ENCODE measurements at regions not wholly inside any gene's neighbourhood (a gene's known extent, or its start where the extent isn't known, plus 50 kb on each side); places are given as distances from the start of the nearest gene placed in this dataset.

DNA sequence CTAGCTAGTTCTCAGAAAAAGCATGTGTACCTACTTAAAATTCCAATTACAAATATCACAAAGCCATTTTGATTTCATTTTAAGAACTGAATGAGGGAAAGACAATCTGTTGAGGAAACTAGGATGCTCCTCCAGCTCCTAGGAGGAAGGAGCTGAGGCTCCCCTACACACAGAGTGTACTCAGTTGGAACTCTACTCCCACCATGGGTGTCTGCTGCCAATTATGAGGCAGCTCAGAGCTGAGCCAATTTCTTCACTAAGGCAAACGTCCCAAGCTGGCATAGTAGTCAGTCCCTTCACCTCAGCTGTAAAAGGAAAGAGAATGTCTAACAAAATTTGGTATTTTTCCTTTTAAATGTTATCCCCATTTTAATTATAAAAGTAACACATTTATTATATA is 300.0 kb upstream of the TRPC7 start:
- TF ChIP-seq, protein P1, sequence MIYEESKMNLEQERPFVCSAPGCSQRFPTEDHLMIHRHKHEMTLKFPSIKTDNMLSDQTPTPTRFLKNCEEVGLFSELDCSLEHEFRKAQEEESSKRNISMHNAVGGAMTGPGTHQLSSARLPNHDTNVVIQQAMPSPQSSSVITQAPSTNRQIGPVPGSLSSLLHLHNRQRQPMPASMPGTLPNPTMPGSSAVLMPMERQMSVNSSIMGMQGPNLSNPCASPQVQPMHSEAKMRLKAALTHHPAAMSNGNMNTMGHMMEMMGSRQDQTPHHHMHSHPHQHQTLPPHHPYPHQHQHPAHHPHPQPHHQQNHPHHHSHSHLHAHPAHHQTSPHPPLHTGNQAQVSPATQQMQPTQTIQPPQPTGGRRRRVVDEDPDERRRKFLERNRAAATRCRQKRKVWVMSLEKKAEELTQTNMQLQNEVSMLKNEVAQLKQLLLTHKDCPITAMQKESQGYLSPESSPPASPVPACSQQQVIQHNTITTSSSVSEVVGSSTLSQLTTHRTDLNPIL (CRISPR knock-in tag; IDR thresholded peaks at IDR 0.05; ENCODE audit: low read depth), result no peak
- TF ChIP-seq, protein P2, sequence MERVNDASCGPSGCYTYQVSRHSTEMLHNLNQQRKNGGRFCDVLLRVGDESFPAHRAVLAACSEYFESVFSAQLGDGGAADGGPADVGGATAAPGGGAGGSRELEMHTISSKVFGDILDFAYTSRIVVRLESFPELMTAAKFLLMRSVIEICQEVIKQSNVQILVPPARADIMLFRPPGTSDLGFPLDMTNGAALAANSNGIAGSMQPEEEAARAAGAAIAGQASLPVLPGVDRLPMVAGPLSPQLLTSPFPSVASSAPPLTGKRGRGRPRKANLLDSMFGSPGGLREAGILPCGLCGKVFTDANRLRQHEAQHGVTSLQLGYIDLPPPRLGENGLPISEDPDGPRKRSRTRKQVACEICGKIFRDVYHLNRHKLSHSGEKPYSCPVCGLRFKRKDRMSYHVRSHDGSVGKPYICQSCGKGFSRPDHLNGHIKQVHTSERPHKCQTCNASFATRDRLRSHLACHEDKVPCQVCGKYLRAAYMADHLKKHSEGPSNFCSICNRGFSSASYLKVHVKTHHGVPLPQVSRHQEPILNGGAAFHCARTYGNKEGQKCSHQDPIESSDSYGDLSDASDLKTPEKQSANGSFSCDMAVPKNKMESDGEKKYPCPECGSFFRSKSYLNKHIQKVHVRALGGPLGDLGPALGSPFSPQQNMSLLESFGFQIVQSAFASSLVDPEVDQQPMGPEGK (CRISPR knock-in tag; IDR thresholded peaks at IDR 0.05; ENCODE audit: borderline replicate concordance), result no peak
- TF ChIP-seq ARNTL (CRISPR knock-in tag; IDR thresholded peaks at IDR 0.05; ENCODE audit: borderline replicate concordance, low read depth) (no peak), PPARA (CRISPR knock-in tag; IDR thresholded peaks at IDR 0.05; ENCODE audit: borderline replicate concordance) (no peak), BACH2 (CRISPR knock-in tag; IDR thresholded peaks at IDR 0.05; ENCODE audit: borderline replicate concordance) (no peak), OSR1 (CRISPR knock-in tag; IDR thresholded peaks at IDR 0.05) (no peak), ZFP3 (CRISPR knock-in tag; IDR thresholded peaks at IDR 0.05) (no peak), GLIS3 (CRISPR knock-in tag; IDR thresholded peaks at IDR 0.05) (no peak), SNAI2 (CRISPR knock-in tag; IDR thresholded peaks at IDR 0.05) (no peak), RARB (CRISPR knock-in tag; IDR thresholded peaks at IDR 0.05) (no peak)
- TF ChIP-seq, protein P3, sequence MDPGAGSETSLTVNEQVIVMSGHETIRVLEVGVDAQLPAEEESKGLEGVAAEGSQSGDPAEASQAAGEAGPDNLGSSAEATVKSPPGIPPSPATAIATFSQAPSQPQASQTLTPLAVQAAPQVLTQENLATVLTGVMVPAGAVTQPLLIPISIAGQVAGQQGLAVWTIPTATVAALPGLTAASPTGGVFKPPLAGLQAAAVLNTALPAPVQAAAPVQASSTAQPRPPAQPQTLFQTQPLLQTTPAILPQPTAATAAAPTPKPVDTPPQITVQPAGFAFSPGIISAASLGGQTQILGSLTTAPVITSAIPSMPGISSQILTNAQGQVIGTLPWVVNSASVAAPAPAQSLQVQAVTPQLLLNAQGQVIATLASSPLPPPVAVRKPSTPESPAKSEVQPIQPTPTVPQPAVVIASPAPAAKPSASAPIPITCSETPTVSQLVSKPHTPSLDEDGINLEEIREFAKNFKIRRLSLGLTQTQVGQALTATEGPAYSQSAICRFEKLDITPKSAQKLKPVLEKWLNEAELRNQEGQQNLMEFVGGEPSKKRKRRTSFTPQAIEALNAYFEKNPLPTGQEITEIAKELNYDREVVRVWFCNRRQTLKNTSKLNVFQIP (CRISPR knock-in tag; IDR thresholded peaks at IDR 0.05; ENCODE audit: borderline replicate concordance, low read depth), result no peak

Measured in SK-N-SH treated with all-trans-retinoic acid at 6 μM for 48 hours (cell line).